ENCODE measurements at regions not wholly inside any gene's neighbourhood (a gene's known extent, or its start where the extent isn't known, plus 50 kb on each side); places are given as distances from the start of the nearest gene placed in this dataset.

GRCh38 chr2:239821694-239822075 lies 203.5 kb downstream of the NDUFA10 start:
- H3K4me1 ChIP-seq, result no peaks in the 10 kb centered on the region
- no peaks in the 10 kb centered on the region for H3K9me3 ChIP-seq
- no peak for DNase-seq
- intact Hi-C loops (cut with DNase I; ENCODE audit: low total_unique reads), result no loop called here
- no peak overlapping the region for H3K27ac ChIP-seq
- 83% methylated on average over 4 of the region's 4 CpGs; no CpG with 5 or more reads in 1 of the 2 donors for WGBS, 2 donors (ENCODE audit: low coverage in 1 of 2)
- in situ Hi-C loops (cut with MboI; ENCODE audit: low pct_ligation_motif_present in 1 of 4, low pct_unique_long_range_greater_than_20kb in 1 of 4, low sequenced_read_pairs in 3 of 4), result no loop called here
- H3K36me3 ChIP-seq, result no peaks in the 10 kb centered on the region
- no peak overlapping the region for H3K4me3 ChIP-seq
- no peaks in the 10 kb centered on the region for H3K27me3 ChIP-seq
- TF ChIP-seq POLR2AphosphoS5 (IDR thresholded peaks at IDR 0.05) (no peak), CTCF (IDR thresholded peaks at IDR 0.05) (no peak), EP300 (IDR thresholded peaks at IDR 0.05; ENCODE audit: low read depth) (no peak), POLR2A (IDR thresholded peaks at IDR 0.05) (no peak)

GRCh38 chr2:239820836-239821693 lies 204.1 kb downstream of the NDUFA10 start:
- Histone ChIP-seq H3K4me3 (no peak overlapping the region), H3K4me1 (no peaks in the 10 kb centered on the region), H3K9me3 (no peaks in the 10 kb centered on the region), H3K36me3 (no peaks in the 10 kb centered on the region), H3K27ac (no peak overlapping the region), H3K27me3 (no peaks in the 10 kb centered on the region)
- in situ Hi-C loops (cut with MboI; ENCODE audit: low pct_ligation_motif_present in 1 of 4, low pct_unique_long_range_greater_than_20kb in 1 of 4, low sequenced_read_pairs in 3 of 4) (no loop called here), intact Hi-C loops (cut with DNase I; ENCODE audit: low total_unique reads) (no loop called here)
- TF ChIP-seq POLR2AphosphoS5 (IDR thresholded peaks at IDR 0.05) (no peak), CTCF (IDR thresholded peaks at IDR 0.05) (no peak), EP300 (IDR thresholded peaks at IDR 0.05; ENCODE audit: low read depth) (no peak), POLR2A (IDR thresholded peaks at IDR 0.05) (no peak)
- WGBS, 2 donors (ENCODE audit: low coverage in 1 of 2), result 42 to 61% methylated on average over 9 to 16 of the region's 16 CpGs
- no peak for DNase-seq

- H3K9me3 ChIP-seq, result no peaks in the 10 kb centered on the region
- H3K27ac ChIP-seq, result no peak overlapping the region
- in situ Hi-C loops (cut with MboI; ENCODE audit: low pct_ligation_motif_present in 1 of 4, low pct_unique_long_range_greater_than_20kb in 1 of 4, low sequenced_read_pairs in 3 of 4), result no loop called here
- no peaks in the 10 kb centered on the region for H3K27me3 ChIP-seq
- TF ChIP-seq CTCF (IDR thresholded peaks at IDR 0.05) (no peak), EP300 (IDR thresholded peaks at IDR 0.05; ENCODE audit: low read depth) (no peak), POLR2A (IDR thresholded peaks at IDR 0.05) (no peak), POLR2AphosphoS5 (IDR thresholded peaks at IDR 0.05) (no peak)
- intact Hi-C loops (cut with DNase I; ENCODE audit: low total_unique reads), result no loop called here
- no peak overlapping the region for H3K4me3 ChIP-seq
- no peaks in the 10 kb centered on the region for H3K36me3 ChIP-seq
- no peak for DNase-seq
- WGBS, 2 donors (ENCODE audit: low coverage in 1 of 2), result 66% methylated on average over 17 of the region's 17 CpGs; no CpG with 5 or more reads in 1 of the 2 donors
- H3K4me1 ChIP-seq, result peaks cover 0 to 3% (median under 1%) of the 10 kb centered on the region in 4 donors
These were observed 205.1 kb downstream of the NDUFA10 start for GRCh38 chr2:239819974-239820555.

- no peaks in the 10 kb centered on the region for H3K9me3 ChIP-seq
- H3K27ac ChIP-seq, result no peak overlapping the region
- intact Hi-C loops (cut with DNase I; ENCODE audit: low total_unique reads), result no loop called here
- TF ChIP-seq POLR2A (IDR thresholded peaks at IDR 0.05) (no peak), POLR2AphosphoS5 (IDR thresholded peaks at IDR 0.05) (no peak)
- WGBS, 2 donors (ENCODE audit: low coverage in 1 of 2), result 84% methylated on average over 17 of the region's 17 CpGs; no CpG with 5 or more reads in 1 of the 2 donors
- H3K4me1 ChIP-seq, result peaks cover under 1 to 8% (median 3%) of the 10 kb centered on the region in 4 donors
- no peaks in the 10 kb centered on the region for H3K27me3 ChIP-seq
- H3K4me3 ChIP-seq, result no peak overlapping the region
- no peaks in the 10 kb centered on the region for H3K36me3 ChIP-seq
- in situ Hi-C loops (cut with MboI; ENCODE audit: low pct_ligation_motif_present in 1 of 4, low pct_unique_long_range_greater_than_20kb in 1 of 4, low sequenced_read_pairs in 3 of 4), result no loop called here
- no peak for DNase-seq
These were observed 205.8 kb downstream of the NDUFA10 start for GRCh38 chr2:239819091-239819973.
